ENCODE measurements at regions not wholly inside any gene's neighbourhood (a gene's known extent, or its start where the extent isn't known, plus 50 kb on each side); places are given as distances from the start of the nearest gene placed in this dataset.

DNA sequence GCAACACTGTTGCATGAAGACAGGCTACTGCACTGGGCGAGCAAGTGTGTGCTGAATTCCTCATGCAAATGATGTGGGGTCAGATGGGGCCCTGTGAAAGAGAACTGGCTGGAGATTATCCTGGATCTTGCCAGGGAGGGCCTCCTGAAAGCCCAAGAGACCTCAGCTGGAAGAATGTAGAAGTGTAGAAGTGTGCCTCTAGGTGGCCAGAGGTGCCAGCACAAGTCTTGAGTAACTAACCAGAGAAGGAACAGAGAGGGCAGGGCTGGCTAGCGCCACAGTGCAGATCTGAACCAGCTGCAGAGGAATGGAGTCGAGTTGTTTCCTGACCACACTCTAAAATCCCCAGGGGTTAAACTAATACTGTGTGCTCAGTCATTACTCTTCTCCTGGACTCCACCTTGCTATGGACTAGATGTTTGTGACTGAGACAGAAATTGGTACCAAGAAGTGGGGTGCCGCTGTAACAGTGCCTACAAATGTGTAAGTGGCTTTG is 399.3 kb downstream of the LRATD1 start:
- TF ChIP-seq, protein P1, sequence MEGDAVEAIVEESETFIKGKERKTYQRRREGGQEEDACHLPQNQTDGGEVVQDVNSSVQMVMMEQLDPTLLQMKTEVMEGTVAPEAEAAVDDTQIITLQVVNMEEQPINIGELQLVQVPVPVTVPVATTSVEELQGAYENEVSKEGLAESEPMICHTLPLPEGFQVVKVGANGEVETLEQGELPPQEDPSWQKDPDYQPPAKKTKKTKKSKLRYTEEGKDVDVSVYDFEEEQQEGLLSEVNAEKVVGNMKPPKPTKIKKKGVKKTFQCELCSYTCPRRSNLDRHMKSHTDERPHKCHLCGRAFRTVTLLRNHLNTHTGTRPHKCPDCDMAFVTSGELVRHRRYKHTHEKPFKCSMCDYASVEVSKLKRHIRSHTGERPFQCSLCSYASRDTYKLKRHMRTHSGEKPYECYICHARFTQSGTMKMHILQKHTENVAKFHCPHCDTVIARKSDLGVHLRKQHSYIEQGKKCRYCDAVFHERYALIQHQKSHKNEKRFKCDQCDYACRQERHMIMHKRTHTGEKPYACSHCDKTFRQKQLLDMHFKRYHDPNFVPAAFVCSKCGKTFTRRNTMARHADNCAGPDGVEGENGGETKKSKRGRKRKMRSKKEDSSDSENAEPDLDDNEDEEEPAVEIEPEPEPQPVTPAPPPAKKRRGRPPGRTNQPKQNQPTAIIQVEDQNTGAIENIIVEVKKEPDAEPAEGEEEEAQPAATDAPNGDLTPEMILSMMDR (IDR thresholded peaks at IDR 0.05), result no peak
- TF ChIP-seq EZH2 (IDR thresholded peaks at IDR 0.05; ENCODE audit: borderline replicate concordance, insufficient read depth, low read depth, low read length, poor library complexity, severe bottlenecking), result no peak
- no peak for DNase-seq
- ATAC-seq (ENCODE audit: low read depth), result no peak
- ChIA-PET POLR2A (no interaction called here), CTCF (no interaction called here)
- Mint-ChIP-seq H3K4me3 (no peak overlapping the region), H3K4me1 (no peaks in the 10 kb centered on the region), H3K27me3 (peaks cover 20% of the 10 kb centered on the region), H3K27ac (no peak overlapping the region), H3K9me3 (ENCODE audit: insufficient read depth) (peaks cover 3% of the 10 kb centered on the region)
- H4K20me1 ChIP-seq (ENCODE audit: control insufficient read depth, insufficient read depth, low read length, poor library complexity, severe bottlenecking), result no peaks in the 10 kb centered on the region
- no peak overlapping the region for H3K4me2 ChIP-seq (replicated peaks; ENCODE audit: low read depth, low read length, poor library complexity, severe bottlenecking)
- intact Hi-C loops (cut with micrococcal nuclease), result no loop called here
- no peaks in the 10 kb centered on the region for H3K9me3 ChIP-seq (ENCODE audit: control extremely low read depth in 1 of 3, control insufficient read depth in 2 of 3, insufficient read depth in 1 of 3, low read length in 2 of 3)
- no peak overlapping the region for H2AFZ ChIP-seq (ENCODE audit: insufficient read depth, low read depth, low read length, poor library complexity, severe bottlenecking)
- no peak overlapping the region for H3K4me3 ChIP-seq (ENCODE audit: control extremely low read depth in 1 of 5, extremely low read depth in 1 of 5, insufficient read depth in 1 of 5, low read depth in 2 of 5, low read length in 4 of 5)
- no peaks in the 10 kb centered on the region for H3K79me2 ChIP-seq (ENCODE audit: control insufficient read depth, insufficient read depth, low read length)
- WGBS (ENCODE audit: insufficient coverage), result 67% methylated on average over 1 of the region's 4 CpGs
- H3K4me1 ChIP-seq (ENCODE audit: control insufficient read depth in 2 of 2, insufficient read depth in 2 of 2, low read length in 2 of 2), result no peaks in the 10 kb centered on the region
- H3K36me3 ChIP-seq (replicated peaks in 1 of 2; ENCODE audit: control extremely low read depth in 1 of 2, control insufficient read depth in 1 of 2, extremely low read depth in 1 of 2, insufficient read depth in 2 of 2, low read length in 1 of 2), result no peaks in the 10 kb centered on the region
- H3K9ac ChIP-seq (ENCODE audit: low read length), result no peak overlapping the region
- H3K27me3 ChIP-seq (replicated peaks in 1 of 4; ENCODE audit: control extremely low read depth in 1 of 4, control insufficient read depth in 3 of 4, insufficient read depth in 4 of 4, low read length in 3 of 4), result no peaks in the 10 kb centered on the region
- H3K27ac ChIP-seq (ENCODE audit: low read length in 2 of 2), result no peak overlapping the region

DNA sequence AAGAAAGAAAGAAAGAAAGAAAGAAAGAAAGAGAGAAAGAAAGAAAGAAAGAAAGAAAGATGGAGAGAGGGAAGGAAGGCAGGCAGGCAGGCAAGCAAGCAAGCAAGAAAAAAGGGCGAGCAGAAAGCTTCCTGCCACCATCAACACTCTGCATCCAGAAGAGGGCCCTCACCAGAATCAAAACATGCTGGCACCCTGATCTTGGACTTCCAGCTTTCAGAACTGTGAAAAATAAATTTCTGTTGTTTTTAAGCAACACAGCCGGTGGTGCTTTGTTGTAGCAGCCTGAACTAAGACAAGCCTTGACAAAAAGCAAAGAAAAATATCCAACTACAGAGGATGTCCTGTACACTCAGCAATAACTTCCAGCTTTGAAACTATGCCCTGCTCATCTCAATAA is 401.7 kb downstream of the LRATD1 start:
- no peaks in the 10 kb centered on the region for H4K20me1 ChIP-seq (ENCODE audit: control insufficient read depth, insufficient read depth, low read length, poor library complexity, severe bottlenecking)
- H2AFZ ChIP-seq (ENCODE audit: insufficient read depth, low read depth, low read length, poor library complexity, severe bottlenecking), result no peak overlapping the region
- WGBS (ENCODE audit: insufficient coverage), result no CpG with 5 or more reads among the region's 2 CpGs
- intact Hi-C loops (cut with micrococcal nuclease), result no loop called here
- no peak overlapping the region for H3K4me3 ChIP-seq (ENCODE audit: control extremely low read depth in 1 of 5, extremely low read depth in 1 of 5, insufficient read depth in 1 of 5, low read depth in 2 of 5, low read length in 4 of 5)
- no peaks in the 10 kb centered on the region for H3K36me3 ChIP-seq (replicated peaks in 1 of 2; ENCODE audit: control extremely low read depth in 1 of 2, control insufficient read depth in 1 of 2, extremely low read depth in 1 of 2, insufficient read depth in 2 of 2, low read length in 1 of 2)
- no peak for DNase-seq
- Mint-ChIP-seq H3K27me3 (peaks cover 14% of the 10 kb centered on the region), H3K4me3 (no peak overlapping the region), H3K9me3 (ENCODE audit: insufficient read depth) (peaks cover 3% of the 10 kb centered on the region), H3K27ac (no peak overlapping the region), H3K4me1 (no peaks in the 10 kb centered on the region)
- H3K4me1 ChIP-seq (ENCODE audit: control insufficient read depth in 2 of 2, insufficient read depth in 2 of 2, low read length in 2 of 2), result no peaks in the 10 kb centered on the region
- no peak overlapping the region for H3K9ac ChIP-seq (ENCODE audit: low read length)
- H3K79me2 ChIP-seq (ENCODE audit: control insufficient read depth, insufficient read depth, low read length), result no peaks in the 10 kb centered on the region
- peaks cover 0 to 4% (median 0%) of the 10 kb centered on the region in 3 donors for H3K9me3 ChIP-seq (ENCODE audit: control extremely low read depth in 1 of 3, control insufficient read depth in 2 of 3, insufficient read depth in 1 of 3, low read length in 2 of 3)
- no peak overlapping the region for H3K27ac ChIP-seq (ENCODE audit: low read length in 2 of 2)
- no peak overlapping the region for H3K4me2 ChIP-seq (replicated peaks; ENCODE audit: low read depth, low read length, poor library complexity, severe bottlenecking)
- no peak for ATAC-seq (ENCODE audit: low read depth)
- POLR2A ChIA-PET, result no interaction called here
- no peaks in the 10 kb centered on the region for H3K27me3 ChIP-seq (replicated peaks in 1 of 4; ENCODE audit: control extremely low read depth in 1 of 4, control insufficient read depth in 3 of 4, insufficient read depth in 4 of 4, low read length in 3 of 4)
- TF ChIP-seq EZH2 (IDR thresholded peaks at IDR 0.05; ENCODE audit: borderline replicate concordance, insufficient read depth, low read depth, low read length, poor library complexity, severe bottlenecking), result no peak
- TF ChIP-seq, protein P1 (IDR thresholded peaks at IDR 0.05), result no peak
- CTCF ChIA-PET, result no interaction called here

Data from B cell (primary cell).